ENCODE measurements at regions not wholly inside any gene's neighbourhood (a gene's known extent, or its start where the extent isn't known, plus 50 kb on each side); places are given as distances from the start of the nearest gene placed in this dataset.

DNA sequence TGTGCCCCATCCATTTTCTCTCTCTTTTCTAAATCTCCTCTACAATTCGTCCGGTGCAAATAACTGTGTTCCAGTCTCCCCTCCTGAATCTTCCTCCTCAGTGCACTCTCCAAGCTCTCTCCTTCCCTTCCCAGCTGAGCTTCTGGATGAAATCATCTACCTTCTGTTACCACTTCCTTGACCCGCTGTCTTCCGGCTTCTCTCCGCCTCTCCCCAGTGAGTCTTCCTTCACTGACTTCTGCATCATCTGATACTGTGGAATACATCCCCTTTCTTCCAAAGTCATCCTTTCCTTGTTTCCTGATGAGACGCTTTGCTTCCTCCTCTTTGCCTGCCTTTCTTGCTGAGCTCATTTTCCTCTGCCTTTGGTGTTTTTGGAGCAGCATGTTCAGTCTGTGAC lies 96.9 kb downstream of the MAB21L3 start:
- no peak overlapping the region for H4K91ac ChIP-seq (ENCODE audit: insufficient read length, low read depth, low read length)
- Mint-ChIP-seq H3K9me3 (no peaks in the 10 kb centered on the region; a peak in 1 of 5 replicates), H3K36me3 (ENCODE audit: insufficient read depth in 1 of 3, low read depth in 3 of 3) (no peaks in the 10 kb centered on the region; a peak in 2 of 7 replicates), H3K4me1 (no peaks in the 10 kb centered on the region), H3K27ac (no peak overlapping the region), H3K27me3 (ENCODE audit: low read depth) (no peaks in the 10 kb centered on the region), H3K4me3 (no peak overlapping the region)
- no peak overlapping the region for H3K9ac ChIP-seq (ENCODE audit: extremely low read depth, insufficient read length, low read length)
- no peak overlapping the region for H2AK5ac ChIP-seq (ENCODE audit: insufficient read length, low read length)
- no peak overlapping the region for H3K27ac ChIP-seq (ENCODE audit: insufficient read length, low read depth, low read length)
- no peak overlapping the region for H2AFZ ChIP-seq (ENCODE audit: low read length)
- H3K9me3 ChIP-seq (ENCODE audit: control insufficient read depth, low read depth, low read length) = no peaks in the 10 kb centered on the region
- H2BK12ac ChIP-seq (ENCODE audit: insufficient read length, low read depth, low read length) = no peak overlapping the region
- no peaks in the 10 kb centered on the region for H3K23me2 ChIP-seq (ENCODE audit: insufficient read length, low read depth, low read length, poor library complexity, severe bottlenecking)
- H3K4ac ChIP-seq (ENCODE audit: low read depth, low read length) = no peak overlapping the region
- TF ChIP-seq CTCF (conservative IDR thresholded peaks at IDR 0.05) = no peak
- H3K27me3 ChIP-seq (ENCODE audit: insufficient read depth, low read length) = no peaks in the 10 kb centered on the region
- no peak for DNase-seq
- no peaks in the 10 kb centered on the region for H3K79me2 ChIP-seq (ENCODE audit: insufficient read depth, low read length)
- no peaks in the 10 kb centered on the region for H3K4me1 ChIP-seq (ENCODE audit: insufficient read depth, low read length)
- no peak overlapping the region for H2BK5ac ChIP-seq (ENCODE audit: insufficient read length, low read length)
- H3K79me1 ChIP-seq (ENCODE audit: insufficient read depth, low read depth, low read length, poor library complexity, severe bottlenecking) = no peaks in the 10 kb centered on the region
- H4K20me1 ChIP-seq (ENCODE audit: control insufficient read depth, insufficient read depth, insufficient read length) = no peaks in the 10 kb centered on the region
- H2BK20ac ChIP-seq (ENCODE audit: low read depth, low read length, poor library complexity, severe bottlenecking) = no peak overlapping the region
- H3K4me2 ChIP-seq (ENCODE audit: insufficient read depth, insufficient read length, low read length) = no peak overlapping the region
- no peak overlapping the region for H4K8ac ChIP-seq (replicated peaks; ENCODE audit: insufficient read length, low read depth, low read length)
- H2BK120ac ChIP-seq (ENCODE audit: low read depth, low read length, poor library complexity, severe bottlenecking) = no peak overlapping the region
- WGBS (ENCODE audit: extremely low coverage, insufficient read length, low lambda C conversion rate) = no CpG with 5 or more reads among the region's 6 CpGs
- H3K18ac ChIP-seq (ENCODE audit: insufficient read length, low read depth, low read length) = no peak overlapping the region
- H3K23ac ChIP-seq (ENCODE audit: insufficient read length, low read depth, low read length) = no peak overlapping the region
- H3T11ph ChIP-seq (ENCODE audit: low read length) = no peak overlapping the region
- no peak overlapping the region for H3K14ac ChIP-seq (ENCODE audit: insufficient read depth, low read length)
- no peak overlapping the region for H3K56ac ChIP-seq (ENCODE audit: insufficient read length, low read depth, low read length)
- no peak overlapping the region for H2BK15ac ChIP-seq (ENCODE audit: low read depth, low read length)
- H4K5ac ChIP-seq (ENCODE audit: insufficient read length, low read depth, low read length) = no peak overlapping the region
